ENCODE measurements at regions not wholly inside any gene's neighbourhood (a gene's known extent, or its start where the extent isn't known, plus 50 kb on each side); places are given as distances from the start of the nearest gene placed in this dataset.

DNA sequence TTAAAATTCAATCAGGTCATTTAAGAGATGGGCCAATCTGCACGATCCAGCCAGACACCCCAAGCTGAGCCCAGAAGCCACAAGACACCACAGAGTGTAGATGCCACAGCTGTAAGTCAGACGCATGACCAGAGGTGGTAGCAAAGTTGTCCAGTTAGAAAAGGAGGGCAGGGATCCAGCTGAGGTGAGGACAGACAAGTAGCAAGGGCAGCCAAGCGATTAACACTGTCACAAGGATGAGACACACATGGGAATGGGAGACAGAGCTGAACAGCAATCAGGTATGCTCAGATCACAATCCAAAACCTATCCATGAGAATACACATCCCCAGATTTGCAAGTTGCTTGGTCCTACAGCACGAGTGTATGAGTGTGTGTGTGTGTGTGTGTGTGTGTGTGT lies 143.4 kb upstream of the STK17B start:
- TF ChIP-seq POLR2A (IDR thresholded peaks at IDR 0.05), result no peak
- TF ChIP-seq, protein P1, sequence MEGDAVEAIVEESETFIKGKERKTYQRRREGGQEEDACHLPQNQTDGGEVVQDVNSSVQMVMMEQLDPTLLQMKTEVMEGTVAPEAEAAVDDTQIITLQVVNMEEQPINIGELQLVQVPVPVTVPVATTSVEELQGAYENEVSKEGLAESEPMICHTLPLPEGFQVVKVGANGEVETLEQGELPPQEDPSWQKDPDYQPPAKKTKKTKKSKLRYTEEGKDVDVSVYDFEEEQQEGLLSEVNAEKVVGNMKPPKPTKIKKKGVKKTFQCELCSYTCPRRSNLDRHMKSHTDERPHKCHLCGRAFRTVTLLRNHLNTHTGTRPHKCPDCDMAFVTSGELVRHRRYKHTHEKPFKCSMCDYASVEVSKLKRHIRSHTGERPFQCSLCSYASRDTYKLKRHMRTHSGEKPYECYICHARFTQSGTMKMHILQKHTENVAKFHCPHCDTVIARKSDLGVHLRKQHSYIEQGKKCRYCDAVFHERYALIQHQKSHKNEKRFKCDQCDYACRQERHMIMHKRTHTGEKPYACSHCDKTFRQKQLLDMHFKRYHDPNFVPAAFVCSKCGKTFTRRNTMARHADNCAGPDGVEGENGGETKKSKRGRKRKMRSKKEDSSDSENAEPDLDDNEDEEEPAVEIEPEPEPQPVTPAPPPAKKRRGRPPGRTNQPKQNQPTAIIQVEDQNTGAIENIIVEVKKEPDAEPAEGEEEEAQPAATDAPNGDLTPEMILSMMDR (IDR thresholded peaks at IDR 0.05), result no peak

Measured in adrenal gland (tissue), 5 donors.